GM13976 (cell line): ENCODE measurements at regions not wholly inside any gene's neighbourhood (a gene's known extent, or its start where the extent isn't known, plus 50 kb on each side); places are given as distances from the start of the nearest gene placed in this dataset.
"Not testable (repeated sequence)": the region's sequence is repeated elsewhere in the genome, so short reads cannot be mapped to it uniquely, and the experiment has no call there.

Experiments used
- DNase-seq: peaks from one replicate; pipeline ENCODE4 v3.0.0; 2012; ENCODE audit warnings: low spot score
- in situ Hi-C: fragments of 300-500 bp; cut with MboI; formaldehyde crosslinking; loops from one replicate; pipeline ENCODE4 v1.12.0; 2022; ENCODE audit warnings: low sequenced_read_pairs, mixed read lengths, inconsistent platforms; ENCODE audit not compliant: unreplicated experiment
- TF ChIP-seq, protein P1 (sequence below): IDR thresholded peaks from 2 replicates; pipeline ENCODE4 v1.5.1; 2012; ENCODE audit warnings: borderline replicate concordance, mild to moderate bottlenecking; ENCODE audit not compliant: insufficient read depth; ENCODE audit errors: extremely low read depth, missing control alignments, control extremely low read depth

DNA sequence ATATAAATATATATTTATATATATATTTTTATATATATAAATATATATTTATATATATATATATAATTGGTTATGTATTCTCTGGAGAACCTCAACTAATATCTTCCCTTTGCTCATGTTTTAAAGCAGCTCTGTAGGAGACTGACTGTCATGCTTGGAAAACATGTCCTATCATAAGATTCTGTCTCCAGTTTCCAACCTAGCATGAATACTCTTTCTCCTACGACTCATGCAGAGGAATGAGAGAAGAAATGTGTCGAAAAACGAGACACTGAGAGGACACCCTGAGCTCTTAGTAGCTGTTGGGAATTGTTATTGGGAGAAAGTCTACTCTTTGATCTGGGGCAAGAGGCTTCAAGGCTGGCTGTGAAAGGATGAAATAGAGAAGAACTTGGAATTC is 166.5 kb upstream of the SLIT2 start:
- in situ Hi-C loops: no loop called here
- no peak for DNase-seq
- TF ChIP-seq, protein P1, sequence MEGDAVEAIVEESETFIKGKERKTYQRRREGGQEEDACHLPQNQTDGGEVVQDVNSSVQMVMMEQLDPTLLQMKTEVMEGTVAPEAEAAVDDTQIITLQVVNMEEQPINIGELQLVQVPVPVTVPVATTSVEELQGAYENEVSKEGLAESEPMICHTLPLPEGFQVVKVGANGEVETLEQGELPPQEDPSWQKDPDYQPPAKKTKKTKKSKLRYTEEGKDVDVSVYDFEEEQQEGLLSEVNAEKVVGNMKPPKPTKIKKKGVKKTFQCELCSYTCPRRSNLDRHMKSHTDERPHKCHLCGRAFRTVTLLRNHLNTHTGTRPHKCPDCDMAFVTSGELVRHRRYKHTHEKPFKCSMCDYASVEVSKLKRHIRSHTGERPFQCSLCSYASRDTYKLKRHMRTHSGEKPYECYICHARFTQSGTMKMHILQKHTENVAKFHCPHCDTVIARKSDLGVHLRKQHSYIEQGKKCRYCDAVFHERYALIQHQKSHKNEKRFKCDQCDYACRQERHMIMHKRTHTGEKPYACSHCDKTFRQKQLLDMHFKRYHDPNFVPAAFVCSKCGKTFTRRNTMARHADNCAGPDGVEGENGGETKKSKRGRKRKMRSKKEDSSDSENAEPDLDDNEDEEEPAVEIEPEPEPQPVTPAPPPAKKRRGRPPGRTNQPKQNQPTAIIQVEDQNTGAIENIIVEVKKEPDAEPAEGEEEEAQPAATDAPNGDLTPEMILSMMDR: no peak

DNA sequence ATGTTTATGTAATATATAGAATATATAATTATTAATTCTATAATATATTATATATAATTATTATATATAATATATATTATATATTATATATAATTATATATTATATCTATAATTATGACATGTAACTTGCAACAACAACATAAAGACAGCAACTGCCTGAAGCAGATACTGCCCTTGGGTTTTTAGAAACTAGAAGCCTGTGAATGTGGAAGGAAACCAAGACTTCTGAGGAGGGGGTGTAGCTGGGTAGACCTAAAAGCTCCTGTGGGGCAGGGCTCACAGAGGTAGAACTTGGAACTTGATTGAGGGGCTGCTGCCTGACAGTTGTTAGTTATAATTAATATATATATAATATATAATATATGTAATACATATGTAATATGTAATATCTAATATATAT is 167.2 kb upstream of the SLIT2 start:
- in situ Hi-C loops: no loop called here
- DNase-seq: no peak
- TF ChIP-seq, protein P1: no peak

DNA sequence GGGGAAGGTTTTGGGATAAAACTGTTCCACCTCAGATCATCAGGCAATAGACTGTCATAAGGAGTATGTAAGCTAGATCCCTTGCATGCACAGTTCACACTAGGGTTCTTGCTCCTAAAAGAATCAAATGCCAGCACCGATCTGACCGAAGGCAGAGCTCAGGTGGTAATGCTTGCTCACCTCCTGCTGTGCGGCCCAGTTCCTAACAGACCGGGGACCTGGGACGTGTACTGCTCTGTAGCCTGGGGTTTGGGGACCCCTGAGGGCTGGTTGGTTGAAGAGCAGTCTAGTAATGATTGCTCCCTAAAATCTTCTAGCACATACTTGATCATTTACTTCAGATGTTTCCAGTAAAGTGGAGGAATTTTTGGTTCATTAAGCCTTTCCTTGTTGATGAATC is 173.1 kb upstream of the SLIT2 start:
- in situ Hi-C loops: no loop called here
- TF ChIP-seq, protein P1: no peak
- DNase-seq: no peak

DNA sequence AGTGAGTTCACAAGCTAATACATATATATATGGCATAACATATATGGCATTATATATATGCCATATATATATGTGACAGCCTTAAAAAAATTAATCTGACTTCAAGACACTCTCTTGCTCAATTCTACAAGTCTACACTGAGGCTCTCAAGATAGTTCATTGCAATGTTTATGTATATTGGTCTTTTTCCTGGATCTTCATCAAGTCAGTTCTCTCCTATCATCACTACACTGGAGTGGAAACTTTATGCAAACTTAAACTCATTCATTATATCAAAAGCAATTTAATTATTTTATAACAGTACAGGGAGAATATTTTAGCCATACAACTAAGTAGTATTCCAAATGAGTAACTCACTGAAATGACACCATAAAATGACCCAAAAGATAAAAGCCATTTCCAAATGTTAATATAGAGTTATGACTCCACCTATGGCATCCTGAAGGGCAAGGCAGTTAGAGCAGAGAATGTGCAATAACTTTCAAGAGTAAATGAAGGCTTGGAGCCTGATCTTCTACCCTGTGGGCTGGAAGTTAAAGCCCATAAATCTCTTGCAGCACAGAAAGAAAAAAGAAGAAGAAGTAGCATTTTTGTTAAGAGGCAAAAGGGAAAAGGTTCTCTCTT is 176.3 kb upstream of the SLIT2 start:
- in situ Hi-C loops: no loop called here
- no peak for DNase-seq
- TF ChIP-seq, protein P1: no peak

DNA sequence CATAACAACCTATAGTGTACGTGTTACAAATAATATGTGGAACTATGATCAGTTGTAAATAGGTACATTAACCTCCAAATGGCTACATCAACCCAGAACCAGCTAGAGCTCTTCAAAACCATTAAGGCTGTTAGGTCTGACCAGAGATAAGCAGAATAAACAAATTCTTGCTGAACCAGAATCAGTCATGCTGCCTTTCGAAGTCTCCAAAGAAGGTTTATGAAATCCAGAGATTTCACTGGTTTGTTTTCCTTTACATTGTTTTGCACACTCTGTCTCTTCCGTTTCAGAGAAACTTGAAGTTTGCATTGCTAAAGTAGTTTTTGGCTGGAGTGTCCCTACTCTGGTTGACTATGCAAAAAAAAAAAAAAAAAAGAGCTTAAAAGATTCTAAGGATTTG is 177.3 kb upstream of the SLIT2 start:
- TF ChIP-seq, protein P1: no peak
- no peak for DNase-seq
- in situ Hi-C loops: no loop called here

DNA sequence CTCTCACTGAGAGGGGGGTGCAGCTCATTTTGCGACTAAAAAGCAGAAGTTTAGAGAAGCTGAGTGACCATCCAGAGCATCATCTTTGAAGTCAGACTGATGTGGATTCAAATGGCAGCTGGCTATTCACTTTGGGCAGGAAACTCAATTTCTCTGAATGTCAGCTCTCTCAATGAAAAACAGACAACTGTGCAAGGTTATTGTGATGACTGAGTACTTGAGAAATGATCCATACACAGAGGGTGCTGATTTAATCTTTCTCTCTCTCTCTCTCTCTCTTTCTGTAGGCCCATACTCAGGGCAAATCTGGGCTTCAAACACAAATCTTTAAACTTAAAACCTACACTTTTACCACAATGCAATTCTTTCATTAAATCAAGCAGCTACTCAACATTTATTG is 185.8 kb upstream of the SLIT2 start:
- no peak for DNase-seq
- TF ChIP-seq, protein P1: no peak
- in situ Hi-C loops: no loop called here

DNA sequence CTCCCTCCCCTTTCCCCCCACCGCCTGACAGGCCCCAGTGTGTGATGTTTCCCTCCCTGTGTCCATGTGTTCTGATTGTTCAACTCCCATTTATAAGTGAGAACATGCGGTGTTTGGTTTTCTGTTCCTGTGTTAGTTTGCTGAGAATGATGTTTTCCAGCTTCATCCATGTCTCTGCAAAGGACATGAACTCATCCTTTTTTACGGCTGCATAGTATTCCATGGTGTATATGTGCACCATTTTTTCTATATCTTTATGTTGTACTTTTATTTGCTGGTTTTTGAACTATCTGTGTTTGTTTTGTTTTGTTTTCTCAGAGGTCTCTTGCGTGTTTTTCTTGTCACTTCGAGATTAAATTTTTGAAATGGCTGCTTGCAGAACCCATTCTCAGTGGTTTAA is 188.8 kb upstream of the SLIT2 start:
- in situ Hi-C loops, DNase-seq: not testable (repeated sequence)
